Cardiac septum (tissue), 1 donor: ENCODE measurements at regions not wholly inside any gene's neighbourhood (a gene's known extent, or its start where the extent isn't known, plus 50 kb on each side); places are given as distances from the start of the nearest gene placed in this dataset.
"Not testable (repeated sequence)": the region's sequence is repeated elsewhere in the genome, so short reads cannot be mapped to it uniquely, and the experiment has no call there.

Experiments used
- DNase-seq: peaks from one replicate; pipeline ENCODE4 v3.0.0-alpha.2; 2020; ENCODE audit warnings: low spot score
- intact Hi-C: fragments of 100-400 bp; cut with DNase I; formaldehyde crosslinking; loops from one replicate; pipeline ENCODE4 v1.14.0; 2022
- donor health status: DM: no; HTN: no; CAD: no.

DNA sequence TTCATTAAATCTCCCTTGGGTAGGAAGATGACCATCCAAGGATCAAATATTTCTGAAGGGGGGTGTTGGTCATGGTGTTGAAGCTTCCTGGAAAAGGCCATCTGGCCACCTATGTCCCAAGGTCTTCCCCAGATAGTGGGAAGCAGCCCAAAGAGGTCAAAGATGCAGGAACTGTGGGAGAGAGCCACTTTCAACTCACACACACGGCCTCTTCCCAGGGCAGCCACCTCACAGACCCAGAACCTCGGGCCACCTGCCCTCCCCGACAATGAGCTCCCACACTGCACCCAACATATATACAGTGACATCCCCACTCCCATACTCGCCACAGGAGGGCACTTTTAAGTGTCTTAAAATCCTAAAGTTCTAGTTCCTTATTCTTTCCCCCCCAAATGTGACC, 164.5 kb upstream of the ETV3 start:
- intact Hi-C loops: no loop called here

DNA sequence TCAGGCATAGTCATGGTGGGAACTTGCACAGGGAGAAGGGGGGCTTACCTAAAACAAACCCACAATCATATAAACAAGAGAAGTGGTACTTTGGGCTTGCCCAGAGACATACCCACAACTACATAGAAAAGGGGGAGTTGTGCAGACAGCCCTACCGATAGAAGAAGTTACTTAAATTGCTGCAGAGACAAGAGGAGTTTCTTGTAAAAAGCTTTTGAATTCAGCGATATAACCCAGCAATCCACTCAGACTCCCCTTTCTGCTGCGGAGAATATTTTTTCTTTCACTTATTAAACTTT, 164.0 kb upstream of the ETV3 start:
- no peak for DNase-seq
- intact Hi-C loops: no loop called here

More for the DNA sequence above, 164.5 kb upstream of the ETV3 start:
- DNase-seq: no peak

DNA sequence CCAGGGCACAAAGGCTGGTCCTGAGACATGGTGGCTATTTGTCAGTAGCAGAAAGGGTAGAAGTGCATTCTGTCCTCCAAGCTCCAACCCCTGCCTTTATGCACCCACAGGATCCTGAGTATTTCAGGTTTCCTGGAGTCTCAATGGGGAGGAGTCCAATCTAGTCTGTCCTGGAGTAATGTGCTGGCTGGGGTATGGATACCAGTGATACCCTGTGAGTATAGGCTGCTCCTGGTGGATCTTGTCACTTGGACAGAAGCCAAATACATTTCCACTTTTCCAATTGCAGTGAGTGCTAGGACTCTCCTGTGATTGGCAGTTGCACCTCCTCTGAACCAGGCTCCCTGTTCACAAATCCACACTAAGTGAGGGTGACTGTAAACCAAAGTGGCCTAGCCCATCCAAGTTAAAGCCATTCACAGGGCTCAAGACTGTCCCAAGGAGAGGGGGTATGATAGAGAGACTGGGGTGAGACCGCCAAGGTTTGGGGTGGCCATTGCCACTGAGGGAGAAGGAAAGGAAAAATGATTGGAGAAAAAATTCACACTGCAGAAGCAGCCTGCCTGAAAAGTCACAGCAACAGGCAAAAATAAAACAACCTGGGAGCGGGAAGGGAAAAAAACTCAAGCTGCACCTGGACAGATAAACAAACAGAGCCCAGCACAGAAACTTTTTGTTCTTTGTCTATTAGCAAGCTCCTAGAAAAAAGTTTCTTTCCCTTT, 163.4 kb upstream of the ETV3 start:
- intact Hi-C loops: no loop called here
- no peak for DNase-seq

DNA sequence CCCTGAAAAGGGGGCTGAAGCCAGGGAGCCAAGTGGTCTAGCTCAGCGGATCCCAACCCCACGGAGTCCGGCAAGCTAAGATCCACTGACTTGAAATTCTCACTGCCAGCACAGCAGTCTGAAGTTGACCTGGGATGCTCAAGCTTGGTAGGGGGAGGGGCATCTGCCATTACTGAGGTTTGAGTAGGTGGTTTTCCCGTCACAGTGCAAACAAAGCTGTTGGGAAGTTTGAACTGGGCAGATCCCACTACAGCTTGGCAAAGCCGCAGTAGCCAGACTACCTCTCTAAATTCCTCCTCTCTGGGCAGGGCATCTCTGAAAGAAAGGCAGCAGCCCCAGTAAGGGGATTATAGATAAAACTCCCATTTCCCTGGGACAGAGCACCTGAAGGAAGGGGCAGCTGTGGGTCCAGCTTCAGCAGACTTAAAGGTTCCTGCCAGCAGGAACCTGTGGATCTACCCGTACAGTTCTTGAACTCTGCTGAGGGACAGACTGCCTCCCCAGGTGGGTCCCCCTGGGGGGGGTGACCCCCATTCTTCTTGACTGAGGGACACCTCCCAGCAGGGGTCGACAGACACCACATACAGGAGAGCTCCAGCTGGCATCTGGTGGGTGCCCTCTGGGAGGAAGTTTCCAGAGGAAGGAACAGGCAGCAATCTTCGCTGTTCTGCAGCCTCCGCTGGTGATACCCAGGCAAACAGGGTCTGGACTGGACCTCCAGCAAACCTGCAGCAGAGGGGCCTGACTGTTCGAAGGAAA, 156.4 kb upstream of the ETV3 start:
- DNase-seq, intact Hi-C loops: not testable (repeated sequence)

DNA sequence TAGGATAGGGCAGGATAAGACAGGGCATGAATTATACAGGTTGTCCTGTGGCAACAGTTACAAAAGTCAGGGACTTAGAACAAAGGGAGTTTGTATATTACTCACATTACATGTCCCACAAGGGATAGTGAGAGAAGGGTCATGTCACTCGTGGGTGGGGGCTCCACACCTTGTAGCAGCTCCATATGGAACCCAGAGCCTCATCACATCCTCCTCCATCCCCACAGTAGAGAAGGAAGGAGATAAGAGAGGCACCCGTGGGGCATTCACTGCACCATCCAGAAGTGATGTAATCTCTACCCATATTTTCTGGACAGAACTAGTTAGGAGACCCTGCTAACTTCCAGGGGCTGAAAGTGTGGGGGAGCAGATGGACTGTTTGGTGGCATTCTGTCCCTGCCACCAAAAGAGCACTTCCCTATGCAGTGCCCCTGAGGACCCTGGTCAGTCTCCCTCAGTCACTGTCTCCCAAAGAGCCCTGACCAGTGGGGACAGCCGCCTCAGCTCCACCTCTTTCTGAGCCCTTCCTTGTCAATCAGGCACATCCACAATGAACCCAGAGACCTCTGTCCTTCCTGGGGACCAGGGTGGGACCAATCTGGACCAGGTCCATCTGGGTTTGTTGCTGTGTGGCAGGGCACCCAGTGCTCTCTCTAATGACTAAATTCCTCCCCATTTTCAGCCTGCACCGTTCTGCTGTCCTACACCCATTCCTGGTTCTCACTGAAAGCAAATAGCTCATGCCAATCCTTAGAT, 154.8 kb upstream of the ETV3 start:
- intact Hi-C loops: no loop called here
- no peak for DNase-seq

DNA sequence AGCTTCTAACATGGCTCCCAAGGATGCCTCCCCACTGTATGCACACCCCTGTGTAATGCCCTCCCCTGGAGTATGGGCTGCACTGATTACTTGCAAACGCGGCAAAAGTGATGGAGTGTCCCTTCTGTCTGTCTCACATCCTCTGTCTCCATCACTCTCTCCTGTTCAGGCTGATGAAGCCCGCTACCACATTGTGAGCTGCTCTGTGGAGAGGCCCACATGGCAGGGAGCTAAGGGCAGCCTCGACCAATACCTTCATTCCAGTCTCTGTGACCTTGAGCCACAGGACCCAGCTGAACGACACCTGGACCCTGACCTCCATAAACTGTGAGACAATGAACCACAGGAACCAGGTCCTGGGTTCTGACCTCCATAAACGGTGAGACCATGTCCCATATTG, 154.1 kb upstream of the ETV3 start:
- no peak for DNase-seq
- intact Hi-C loops: no loop called here

DNA sequence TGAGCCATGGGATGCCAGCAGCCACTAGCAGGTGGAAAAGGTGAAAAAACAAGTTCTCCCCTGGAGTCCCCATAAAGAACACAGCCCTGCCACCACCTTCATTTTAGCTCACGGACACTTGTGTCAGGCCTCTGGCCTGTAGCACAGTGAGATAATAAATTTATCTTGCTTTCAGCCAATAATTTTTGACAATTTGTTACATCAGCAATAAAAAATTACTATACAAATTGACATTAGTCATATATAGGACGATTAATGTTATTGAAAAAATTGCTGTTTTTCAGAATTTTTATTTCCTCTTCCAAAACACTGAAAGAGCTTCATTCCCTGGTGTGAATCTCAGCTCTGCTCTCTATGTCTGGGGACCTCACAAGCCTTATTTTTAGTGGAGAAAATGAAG, 152.9 kb upstream of the ETV3 start:
- intact Hi-C loops: no loop called here
- no peak for DNase-seq

DNA sequence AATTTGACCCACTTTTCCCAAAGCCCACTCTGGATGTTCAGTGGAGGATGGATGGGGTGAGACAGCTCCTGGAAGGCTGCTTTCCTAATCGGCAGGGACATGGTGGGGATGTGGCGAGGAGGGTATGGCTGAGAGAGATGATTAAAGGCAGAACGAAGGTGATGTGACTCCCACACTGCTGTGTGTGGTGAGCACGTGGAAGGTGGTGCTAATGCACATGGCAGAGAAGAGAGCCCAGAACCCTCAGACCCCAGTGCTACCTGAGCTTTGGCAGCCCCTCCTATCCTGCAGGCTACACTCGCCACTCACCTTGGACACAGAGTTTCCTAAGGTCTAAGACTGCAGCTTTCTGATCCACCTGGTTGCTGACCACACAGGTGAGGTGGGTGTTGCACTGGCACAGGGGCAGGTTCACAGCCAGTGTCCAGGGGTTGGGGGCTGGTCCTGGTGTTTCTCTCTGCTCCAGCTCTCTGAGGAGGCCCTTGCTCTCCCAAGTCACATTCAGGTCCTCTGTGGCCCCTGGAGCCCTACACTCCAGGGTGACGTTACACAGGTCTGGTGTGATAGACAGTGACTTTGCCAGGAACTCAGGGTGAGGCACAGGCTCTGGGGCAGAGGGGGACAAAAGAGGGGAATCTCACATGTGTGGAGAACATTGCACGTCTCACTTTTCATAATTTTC, 151.4 kb upstream of the ETV3 start:
- intact Hi-C loops: no loop called here
- DNase-seq: no peak

DNA sequence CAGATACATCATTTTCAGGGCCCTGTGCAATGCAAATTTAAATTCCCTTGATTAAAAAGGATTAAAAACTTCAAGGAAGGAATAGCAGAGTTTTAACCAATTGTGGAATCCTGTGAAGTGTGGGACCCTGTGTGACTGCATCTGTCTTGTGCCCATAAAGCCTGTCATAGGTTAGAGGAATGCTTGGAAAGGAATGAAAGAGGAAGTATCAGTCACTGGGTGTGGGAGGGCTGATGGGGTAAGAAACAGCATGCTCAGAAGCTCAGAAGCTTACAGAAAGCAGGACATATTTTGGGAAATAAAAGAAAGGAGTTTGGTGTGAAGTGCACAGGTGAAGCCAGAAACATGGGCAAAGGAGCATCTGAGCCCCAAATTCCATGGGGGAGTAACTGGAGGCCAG, 150.8 kb upstream of the ETV3 start:
- DNase-seq: no peak
- intact Hi-C loops: no loop called here

DNA sequence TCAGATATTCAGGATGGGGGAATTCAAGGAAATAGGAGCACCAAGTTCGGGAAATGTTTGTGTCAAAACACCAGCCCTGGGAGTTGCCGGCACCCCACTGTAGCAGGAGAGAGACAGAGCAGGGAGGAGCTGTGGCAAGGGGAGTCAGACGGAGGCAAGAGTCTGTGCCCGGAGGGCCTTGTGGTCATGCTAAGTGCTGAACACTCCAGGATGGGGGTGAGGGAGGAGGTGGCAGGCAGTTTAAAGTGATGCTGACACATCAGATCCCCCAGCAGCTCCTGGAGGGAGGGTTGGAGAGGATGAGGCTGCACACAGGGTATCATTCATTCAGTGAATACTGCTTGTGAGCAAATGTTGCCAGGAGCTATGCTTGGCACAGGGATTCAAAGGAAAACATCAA, 150.3 kb upstream of the ETV3 start:
- no peak for DNase-seq
- intact Hi-C loops: no loop called here

DNA sequence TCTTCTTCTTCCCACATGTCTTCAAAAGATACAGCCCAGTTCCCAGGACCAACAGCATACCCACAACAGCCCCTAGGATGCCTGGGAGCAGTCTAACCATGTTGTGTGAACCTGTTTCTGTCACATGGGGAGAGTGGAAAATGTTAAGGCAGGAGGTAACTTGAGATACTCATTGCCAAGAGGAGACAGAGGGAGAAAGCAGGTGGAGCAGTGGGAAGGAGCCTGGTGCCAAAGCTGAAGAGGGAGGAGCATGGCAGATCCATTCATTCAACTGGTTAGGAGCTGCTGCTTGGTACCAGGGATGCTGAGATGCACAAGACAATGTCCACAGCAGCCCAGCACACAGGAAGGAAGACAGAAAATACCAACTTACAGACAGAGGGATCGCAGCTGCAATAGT, 149.8 kb upstream of the ETV3 start:
- DNase-seq: no peak
- intact Hi-C loops: no loop called here

DNA sequence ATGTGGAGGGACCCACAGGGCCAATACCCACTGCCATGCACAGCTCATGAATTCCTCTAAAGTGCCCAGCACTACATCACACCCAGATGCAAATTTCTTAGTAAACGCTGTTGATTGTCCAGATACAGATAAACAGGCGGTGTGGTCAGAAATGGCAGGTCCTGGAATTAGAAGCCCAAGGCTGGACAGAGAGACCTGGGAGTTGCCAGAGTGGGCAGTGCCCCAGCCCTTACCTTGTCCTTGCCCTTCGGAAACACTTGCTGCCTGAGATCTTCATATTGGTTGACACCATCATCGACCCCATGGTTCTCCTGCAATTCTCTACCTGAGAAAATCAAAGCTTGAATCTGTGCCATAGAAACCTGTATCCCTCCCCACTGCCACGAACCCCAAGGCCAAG, 149.3 kb upstream of the ETV3 start:
- intact Hi-C loops: no loop called here
- no peak for DNase-seq

DNA sequence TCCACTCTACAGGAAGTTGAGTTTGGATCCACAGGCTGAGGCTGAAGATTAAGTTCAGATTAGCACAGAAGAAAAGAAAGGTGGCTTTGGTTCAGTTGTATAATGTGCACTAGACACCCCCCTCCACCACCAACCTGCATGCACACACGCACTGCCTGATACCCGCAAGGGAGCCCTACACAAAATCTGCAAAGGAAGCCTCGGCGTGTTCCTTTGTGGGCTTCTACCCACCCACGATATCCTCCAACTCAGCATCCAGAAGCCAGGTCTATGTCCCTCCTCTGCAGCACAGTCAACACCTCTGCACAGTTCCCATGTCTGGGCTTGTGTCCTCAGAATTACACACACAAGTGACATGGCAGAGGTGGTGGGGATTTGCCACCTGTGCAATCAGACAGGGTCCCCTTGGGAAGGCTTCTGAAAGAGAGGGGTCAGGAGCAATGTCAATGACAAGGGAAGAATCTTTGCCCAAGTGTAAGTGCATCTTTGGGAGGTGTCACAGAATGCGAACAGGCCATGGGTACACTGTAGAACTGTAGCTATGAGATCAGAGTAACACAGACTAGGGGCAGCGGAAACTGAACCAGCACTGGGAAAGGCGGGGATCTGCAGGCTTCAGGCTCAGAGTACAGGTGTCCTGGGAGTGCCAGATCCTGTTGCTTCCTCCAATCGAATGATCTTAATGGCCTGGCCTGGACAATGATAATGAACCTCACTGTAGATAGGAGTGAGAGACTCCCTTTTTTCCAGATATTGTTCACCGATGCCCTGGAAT, 148.6 kb upstream of the ETV3 start:
- DNase-seq: no peak
- intact Hi-C loops: no loop called here

DNA sequence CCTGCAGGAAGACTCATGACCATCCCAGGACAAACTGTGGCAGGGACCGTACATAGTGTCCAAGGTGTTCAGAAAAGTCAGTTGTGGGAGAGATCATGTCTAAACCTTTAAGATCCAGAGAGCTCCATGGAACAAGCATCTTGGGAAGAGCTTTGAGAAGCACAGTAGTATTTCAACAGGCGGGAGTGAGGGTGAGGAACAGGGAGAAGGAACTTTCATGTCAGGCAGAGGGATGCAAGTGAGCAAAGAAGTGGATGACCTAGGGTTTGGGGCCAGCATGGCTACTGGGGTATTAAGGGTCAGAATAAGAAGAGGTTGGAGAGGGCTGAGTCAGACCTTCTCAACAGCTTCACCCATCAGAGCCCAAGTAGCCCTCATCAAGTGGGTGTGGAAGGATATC, 147.9 kb upstream of the ETV3 start:
- DNase-seq: no peak
- intact Hi-C loops: no loop called here

DNA sequence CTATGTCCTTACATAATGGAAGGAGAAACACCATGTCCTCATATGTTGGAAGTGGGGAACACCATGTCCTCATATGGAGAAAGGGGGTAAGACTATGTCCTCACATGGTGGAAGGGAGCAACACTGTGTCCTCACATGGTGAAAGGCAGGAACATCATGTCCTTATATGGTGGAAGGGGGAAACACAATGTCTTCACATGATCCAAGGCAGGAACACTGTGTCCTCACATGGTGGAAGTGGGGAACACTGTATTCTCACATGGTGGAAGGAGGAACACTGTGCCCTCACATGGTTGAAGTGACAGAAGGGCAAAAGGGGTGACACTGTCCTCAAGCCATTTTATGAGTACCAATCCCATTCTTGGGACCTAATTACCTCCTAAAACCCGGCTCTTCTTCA, 146.3 kb upstream of the ETV3 start:
- intact Hi-C loops: no loop called here
- no peak for DNase-seq

DNA sequence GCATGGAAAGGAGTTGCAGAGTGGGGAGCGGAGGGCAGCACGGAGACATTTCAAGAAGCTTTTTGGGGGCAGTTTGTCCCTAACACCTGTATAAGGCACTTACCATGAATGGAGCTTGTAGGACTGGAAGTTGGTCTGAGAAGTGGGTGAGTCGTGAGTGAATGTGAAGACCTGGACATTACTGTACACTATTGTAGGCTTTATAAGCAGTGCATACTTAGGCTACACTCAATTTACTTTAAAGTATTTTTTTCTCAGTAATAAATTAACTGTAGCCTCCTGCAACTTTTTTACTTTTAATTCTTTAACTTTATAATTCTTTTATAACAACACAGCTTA, 141.6 kb upstream of the ETV3 start:
- intact Hi-C loops: no loop called here
- DNase-seq: no peak

DNA sequence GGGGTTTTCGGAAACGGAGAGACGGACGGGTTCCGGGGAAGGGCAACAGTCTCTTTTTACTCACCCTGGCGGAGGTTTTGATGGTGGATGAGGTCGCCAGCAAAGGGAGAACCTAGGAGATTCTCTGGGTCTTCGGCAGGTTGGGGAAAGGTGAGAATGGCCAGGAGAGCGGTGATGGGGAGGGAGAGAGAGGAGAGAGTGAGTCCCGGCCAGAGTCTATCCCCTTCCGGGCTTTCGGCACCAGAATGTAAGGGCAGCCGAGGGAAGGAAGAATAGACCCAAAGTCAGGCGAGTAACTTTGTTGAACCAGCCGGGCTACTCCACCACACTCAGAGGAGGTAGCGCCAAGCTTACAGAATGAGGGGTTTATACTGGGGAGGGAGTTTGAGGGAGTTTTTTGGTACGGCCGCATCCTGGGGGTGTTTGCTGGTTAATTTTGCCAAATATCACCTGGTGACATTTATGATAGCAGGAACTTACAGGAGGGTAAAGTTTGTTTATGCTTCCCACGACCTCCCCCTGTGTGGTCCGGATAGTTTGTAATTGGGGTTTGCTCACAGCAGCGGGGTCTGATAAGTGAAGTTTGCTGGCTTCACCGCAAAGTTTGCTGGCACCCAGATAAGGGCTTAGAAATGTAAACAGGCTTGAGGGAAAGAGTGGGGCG, 141.1 kb upstream of the ETV3 start:
- DNase-seq: no peak
- intact Hi-C loops: no loop called here

DNA sequence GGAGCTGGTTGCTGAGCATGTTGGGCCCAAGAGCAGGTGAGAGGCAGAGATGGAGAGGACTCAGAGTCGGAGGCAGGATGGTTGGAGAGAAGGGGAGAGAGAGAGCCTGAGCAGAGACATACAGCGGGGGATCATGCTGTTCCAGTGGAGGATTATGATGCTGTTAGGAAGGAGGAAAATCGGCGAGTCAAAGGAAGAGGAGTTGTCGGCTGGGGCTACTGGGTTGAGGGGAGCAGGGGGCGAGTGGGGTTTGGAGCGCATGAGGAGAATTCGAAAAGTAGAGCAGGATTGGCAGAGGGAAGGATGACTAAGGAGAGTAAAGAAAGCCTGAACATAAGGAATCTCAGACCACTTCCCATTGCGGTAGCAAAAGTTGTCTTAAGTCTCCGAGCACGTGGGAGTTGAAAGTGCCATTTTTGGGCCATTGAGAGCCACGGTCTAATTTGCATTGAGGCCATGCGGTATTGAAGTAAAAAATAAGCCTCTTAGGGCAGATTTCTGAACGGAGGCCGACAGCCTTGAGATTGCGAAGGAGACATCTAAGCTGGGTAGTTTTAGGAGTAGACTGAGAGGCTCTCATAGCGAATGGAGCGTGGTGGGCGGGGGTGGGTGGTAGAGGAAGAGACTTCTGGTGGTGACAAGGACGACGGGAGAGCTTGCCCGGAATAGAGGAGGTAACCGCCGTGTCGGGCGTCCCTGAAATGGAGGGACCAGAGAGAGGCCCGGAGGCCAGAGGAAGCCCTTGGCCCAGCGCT, 140.4 kb upstream of the ETV3 start:
- intact Hi-C loops: no loop called here
- no peak for DNase-seq

DNA sequence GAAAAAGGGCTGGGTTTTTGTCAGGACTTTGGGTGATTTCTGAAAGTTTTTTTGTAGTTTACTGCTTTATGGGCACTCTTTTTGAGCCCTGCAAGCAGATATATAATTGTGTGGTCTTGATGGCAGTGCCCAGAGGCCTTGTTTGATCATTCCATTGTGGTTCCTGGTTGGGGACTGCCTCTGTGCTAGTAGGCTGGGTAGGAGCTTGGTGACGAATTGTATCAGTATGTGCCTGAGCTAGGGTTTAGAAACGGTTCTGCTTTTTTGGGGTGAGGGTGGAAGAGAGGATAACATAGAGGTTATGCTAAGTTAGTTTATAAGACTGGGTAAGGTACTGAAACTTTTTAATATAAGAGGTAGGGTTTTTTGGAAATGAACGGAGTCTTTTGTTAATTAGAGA, 139.7 kb upstream of the ETV3 start:
- no peak for DNase-seq
- intact Hi-C loops: no loop called here
